ENCODE measurements at regions not wholly inside any gene's neighbourhood (a gene's known extent, or its start where the extent isn't known, plus 50 kb on each side); places are given as distances from the start of the nearest gene placed in this dataset.

DNA sequence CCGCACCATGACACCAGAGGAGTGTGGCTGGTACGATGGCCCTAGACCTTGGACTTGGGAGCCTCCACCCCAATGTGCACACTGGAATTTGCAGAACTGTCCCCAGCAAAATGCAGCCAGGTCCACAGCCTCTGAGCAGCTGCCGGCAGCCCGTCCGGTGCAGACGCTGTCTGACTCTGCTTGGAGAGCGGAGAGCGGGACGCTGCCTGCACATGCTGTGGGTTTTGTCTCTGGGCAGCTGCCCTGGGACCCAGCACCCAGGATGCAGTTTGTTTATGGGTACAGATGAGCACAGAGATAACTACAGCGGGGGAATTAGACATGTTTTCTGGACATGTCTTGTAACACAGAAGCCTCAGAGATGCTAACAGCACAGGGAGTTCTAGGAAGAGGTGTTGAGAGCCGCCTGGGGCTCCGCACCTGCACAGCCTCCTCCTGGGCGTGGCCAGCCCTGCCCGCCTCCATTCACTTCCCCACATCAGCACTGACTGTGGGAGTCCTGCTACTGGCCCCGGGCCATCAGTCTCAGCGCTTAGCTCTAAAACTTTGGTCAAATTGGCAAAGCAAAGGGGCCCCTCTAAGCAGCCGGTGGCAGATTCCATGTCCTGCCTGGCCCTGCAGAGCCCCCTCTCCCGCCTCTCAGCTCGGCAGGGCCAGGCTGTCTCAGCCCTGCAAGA is 159.6 kb downstream of the IRX2 start:
- H3K27me3 ChIP-seq (ENCODE audit: low read length) = no peaks in the 10 kb centered on the region
- no peaks in the 10 kb centered on the region for H3K9me3 ChIP-seq (ENCODE audit: low read length)
- no peak overlapping the region for H3K4me2 ChIP-seq (ENCODE audit: low read length)
- no peaks in the 10 kb centered on the region for H3K79me2 ChIP-seq (ENCODE audit: low read length)
- no peaks in the 10 kb centered on the region for H4K20me1 ChIP-seq (ENCODE audit: low read length)
- TF ChIP-seq, protein P1, sequence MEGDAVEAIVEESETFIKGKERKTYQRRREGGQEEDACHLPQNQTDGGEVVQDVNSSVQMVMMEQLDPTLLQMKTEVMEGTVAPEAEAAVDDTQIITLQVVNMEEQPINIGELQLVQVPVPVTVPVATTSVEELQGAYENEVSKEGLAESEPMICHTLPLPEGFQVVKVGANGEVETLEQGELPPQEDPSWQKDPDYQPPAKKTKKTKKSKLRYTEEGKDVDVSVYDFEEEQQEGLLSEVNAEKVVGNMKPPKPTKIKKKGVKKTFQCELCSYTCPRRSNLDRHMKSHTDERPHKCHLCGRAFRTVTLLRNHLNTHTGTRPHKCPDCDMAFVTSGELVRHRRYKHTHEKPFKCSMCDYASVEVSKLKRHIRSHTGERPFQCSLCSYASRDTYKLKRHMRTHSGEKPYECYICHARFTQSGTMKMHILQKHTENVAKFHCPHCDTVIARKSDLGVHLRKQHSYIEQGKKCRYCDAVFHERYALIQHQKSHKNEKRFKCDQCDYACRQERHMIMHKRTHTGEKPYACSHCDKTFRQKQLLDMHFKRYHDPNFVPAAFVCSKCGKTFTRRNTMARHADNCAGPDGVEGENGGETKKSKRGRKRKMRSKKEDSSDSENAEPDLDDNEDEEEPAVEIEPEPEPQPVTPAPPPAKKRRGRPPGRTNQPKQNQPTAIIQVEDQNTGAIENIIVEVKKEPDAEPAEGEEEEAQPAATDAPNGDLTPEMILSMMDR (conservative IDR thresholded peaks at IDR 0.05; ENCODE audit: low read depth, low read length) = no peak
- no peak for TF ChIP-seq EZH2 (IDR thresholded peaks at IDR 0.05; ENCODE audit: low read length, unreplicated experiment)
- TF ChIP-seq EZH2phosphoT487 (IDR thresholded peaks at IDR 0.05; ENCODE audit: borderline replicate concordance, low read length) = no peak
- intact Hi-C loops (cut with micrococcal nuclease) = no loop called here
- H2AFZ ChIP-seq (ENCODE audit: low read length) = no peak overlapping the region
- BruUV-seq (replicated peaks) = no TSS peak
- no peaks in the 10 kb centered on the region for H3K36me3 ChIP-seq (ENCODE audit: low read depth, low read length)
- no peak overlapping the region for H3K9ac ChIP-seq (ENCODE audit: low read length)
- ATAC-seq (no peak), DNase-seq (no peak)
- CTCF ChIA-PET = no interaction called here
- no peaks in the 10 kb centered on the region for H3F3A ChIP-seq (ENCODE audit: low read length, unreplicated experiment)
- H3K9me2 ChIP-seq (replicated peaks; ENCODE audit: low read length) = no peaks in the 10 kb centered on the region
- H3K27ac ChIP-seq (ENCODE audit: low read length) = no peak overlapping the region
- POLR2A ChIA-PET (ENCODE audit: unreplicated experiment) = no interaction called here
- H3K4me1 ChIP-seq (ENCODE audit: insufficient read depth, low read length) = no peaks in the 10 kb centered on the region
- no peak overlapping the region for H3K4me3 ChIP-seq (ENCODE audit: low read length)

GRCh38 chr5:2588850-2589501 is 162.5 kb downstream of the IRX2 start:
- no peaks in the 10 kb centered on the region for H4K20me1 ChIP-seq (ENCODE audit: low read length)
- no peaks in the 10 kb centered on the region for H3K4me1 ChIP-seq (ENCODE audit: insufficient read depth, low read length)
- H3K27me3 ChIP-seq (ENCODE audit: low read length) = no peaks in the 10 kb centered on the region
- no peak overlapping the region for H3K9ac ChIP-seq (ENCODE audit: low read length)
- H2AFZ ChIP-seq (ENCODE audit: low read length) = no peak overlapping the region
- intact Hi-C loops (cut with micrococcal nuclease) = no loop called here
- TF ChIP-seq, protein P1 (conservative IDR thresholded peaks at IDR 0.05; ENCODE audit: low read depth, low read length) = no peak
- TF ChIP-seq EZH2phosphoT487 (IDR thresholded peaks at IDR 0.05; ENCODE audit: borderline replicate concordance, low read length) (no peak), EZH2 (IDR thresholded peaks at IDR 0.05; ENCODE audit: low read length, unreplicated experiment) (no peak)
- H3K27ac ChIP-seq (ENCODE audit: low read length) = no peak overlapping the region
- POLR2A ChIA-PET (ENCODE audit: unreplicated experiment) = no interaction called here
- H3K9me3 ChIP-seq (ENCODE audit: low read length) = no peaks in the 10 kb centered on the region
- no peaks in the 10 kb centered on the region for H3K79me2 ChIP-seq (ENCODE audit: low read length)
- CTCF ChIA-PET = no interaction called here
- BruUV-seq (replicated peaks) = no TSS peak
- no peaks in the 10 kb centered on the region for H3K36me3 ChIP-seq (ENCODE audit: low read depth, low read length)
- no peak overlapping the region for H3K4me3 ChIP-seq (ENCODE audit: low read length)
- DNase-seq = no peak
- H3K4me2 ChIP-seq (ENCODE audit: low read length) = no peak overlapping the region
- no peaks in the 10 kb centered on the region for H3K9me2 ChIP-seq (replicated peaks; ENCODE audit: low read length)
- no peaks in the 10 kb centered on the region for H3F3A ChIP-seq (ENCODE audit: low read length, unreplicated experiment)
- no peak for ATAC-seq
